Sigmoid colon (tissue), 3 donors: ENCODE measurements at regions not wholly inside any gene's neighbourhood (a gene's known extent, or its start where the extent isn't known, plus 50 kb on each side); places are given as distances from the start of the nearest gene placed in this dataset.

Experiments used
- POLR2A ChIP-seq, 2 donors: fragments of 450-650 bp; IDR thresholded peaks; one replicate each; pipeline ENCODE4 v1.6.1; 2016; ENCODE audit warnings: antibody characterized with exemption in 2 of 2, mild to moderate bottlenecking in 2 of 2, moderate library complexity in 2 of 2
- TF ChIP-seq, protein P1 (sequence below), 4 experiments: fragments of 450-650 bp in 3 of 4; fragments of 200-600 bp in 1 of 4; IDR thresholded peaks; one replicate each; pipeline ENCODE4 v1.5.1; 2016 to 2019; ENCODE audit warnings: antibody characterized with exemption in 4 of 4, mild to moderate bottlenecking in 3 of 4, moderate library complexity in 2 of 4

DNA sequence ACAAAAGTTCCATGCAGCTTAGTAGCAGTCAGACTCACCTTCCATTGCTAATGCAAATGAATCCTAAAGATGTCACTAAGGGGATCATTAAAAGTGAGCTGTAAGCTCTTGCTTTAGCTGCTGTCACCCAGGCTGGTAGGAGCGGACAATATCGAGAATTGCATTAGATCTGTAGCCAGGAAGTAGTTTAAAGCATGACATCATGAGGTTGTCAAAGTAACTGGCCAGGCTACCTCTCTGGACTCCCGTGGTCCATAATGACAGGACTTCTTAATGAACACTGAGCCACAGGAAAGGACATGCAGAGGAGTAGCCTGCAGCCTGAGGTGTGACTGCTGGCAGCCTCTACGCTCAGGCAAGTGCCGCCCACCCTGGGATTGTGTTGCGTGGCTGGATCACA, 522.3 kb upstream of the NBEA start:
- TF ChIP-seq, protein P1, sequence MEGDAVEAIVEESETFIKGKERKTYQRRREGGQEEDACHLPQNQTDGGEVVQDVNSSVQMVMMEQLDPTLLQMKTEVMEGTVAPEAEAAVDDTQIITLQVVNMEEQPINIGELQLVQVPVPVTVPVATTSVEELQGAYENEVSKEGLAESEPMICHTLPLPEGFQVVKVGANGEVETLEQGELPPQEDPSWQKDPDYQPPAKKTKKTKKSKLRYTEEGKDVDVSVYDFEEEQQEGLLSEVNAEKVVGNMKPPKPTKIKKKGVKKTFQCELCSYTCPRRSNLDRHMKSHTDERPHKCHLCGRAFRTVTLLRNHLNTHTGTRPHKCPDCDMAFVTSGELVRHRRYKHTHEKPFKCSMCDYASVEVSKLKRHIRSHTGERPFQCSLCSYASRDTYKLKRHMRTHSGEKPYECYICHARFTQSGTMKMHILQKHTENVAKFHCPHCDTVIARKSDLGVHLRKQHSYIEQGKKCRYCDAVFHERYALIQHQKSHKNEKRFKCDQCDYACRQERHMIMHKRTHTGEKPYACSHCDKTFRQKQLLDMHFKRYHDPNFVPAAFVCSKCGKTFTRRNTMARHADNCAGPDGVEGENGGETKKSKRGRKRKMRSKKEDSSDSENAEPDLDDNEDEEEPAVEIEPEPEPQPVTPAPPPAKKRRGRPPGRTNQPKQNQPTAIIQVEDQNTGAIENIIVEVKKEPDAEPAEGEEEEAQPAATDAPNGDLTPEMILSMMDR (IDR thresholded peaks at IDR 0.05), result no peak
- no peak for TF ChIP-seq POLR2A (IDR thresholded peaks at IDR 0.05)
